Superior temporal gyrus (tissue), 1 donor: ENCODE measurements at regions not wholly inside any gene's neighbourhood (a gene's known extent, or its start where the extent isn't known, plus 50 kb on each side); places are given as distances from the start of the nearest gene placed in this dataset.
A peak's percentile ranks its signal among the peaks of the same experiment; 100 is the strongest.
"Not testable (repeated sequence)": the region's sequence is repeated elsewhere in the genome, so short reads cannot be mapped to it uniquely, and the experiment has no call there.

Source experiments
- DNase-seq: peaks from one replicate; pipeline ENCODE4 v3.0.0-alpha.2; 2016; ENCODE audit errors: extremely low spot score

GRCh38 chr12:59405992-59406391 is 189.8 kb upstream of the SLC16A7 start:
- no peak for DNase-seq

- DNase-seq = no peak
These were observed 191.6 kb upstream of the SLC16A7 start for GRCh38 chr12:59404109-59404650.

GRCh38 chr12:59403259-59403932 is 192.4 kb upstream of the SLC16A7 start:
- DNase-seq = peak; percentile 94

GRCh38 chr12:59401862-59402261 is 194.0 kb upstream of the SLC16A7 start:
- DNase-seq = no peak

- DNase-seq = no peak
These were observed 197.7 kb upstream of the SLC16A7 start for GRCh38 chr12:59398164-59398563.

- no peak for DNase-seq
These were observed 198.9 kb upstream of the SLC16A7 start for GRCh38 chr12:59396919-59397318.

GRCh38 chr12:59396519-59396918 is 199.3 kb upstream of the SLC16A7 start:
- no peak for DNase-seq

GRCh38 chr12:59395310-59395709 is 200.5 kb upstream of the SLC16A7 start:
- DNase-seq = not testable (repeated sequence)

- DNase-seq = no peak
These were observed 202.3 kb upstream of the SLC16A7 start for GRCh38 chr12:59393506-59393905.

GRCh38 chr12:59389968-59390576 is 205.8 kb upstream of the SLC16A7 start:
- DNase-seq = no peak

- no peak for DNase-seq
These were observed 207.1 kb upstream of the SLC16A7 start for GRCh38 chr12:59388694-59389093.

GRCh38 chr12:59388176-59388575 is 207.7 kb upstream of the SLC16A7 start:
- DNase-seq = no peak

- no peak for DNase-seq
These were observed 209.6 kb upstream of the SLC16A7 start for GRCh38 chr12:59386236-59386635.

- DNase-seq = peak; percentile 71
These were observed 212.6 kb upstream of the SLC16A7 start for GRCh38 chr12:59383079-59383822.

GRCh38 chr12:59382282-59383078 is 213.3 kb upstream of the SLC16A7 start:
- DNase-seq = no peak

GRCh38 chr12:59381106-59381505 is 214.7 kb upstream of the SLC16A7 start:
- DNase-seq = no peak

- no peak for DNase-seq
These were observed 220.2 kb upstream of the SLC16A7 start for GRCh38 chr12:59375633-59376032.

- DNase-seq = no peak
These were observed 221.0 kb upstream of the SLC16A7 start for GRCh38 chr12:59374783-59375182.

- no peak for DNase-seq
These were observed 222.9 kb upstream of the SLC16A7 start for GRCh38 chr12:59372956-59373355.

- DNase-seq = no peak
These were observed 224.9 kb upstream of the SLC16A7 start for GRCh38 chr12:59370933-59371332.

GRCh38 chr12:59365133-59365532 is 230.7 kb upstream of the SLC16A7 start:
- no peak for DNase-seq

- DNase-seq = no peak
These were observed 238.0 kb upstream of the SLC16A7 start for GRCh38 chr12:59357811-59358210.
